Stomach (tissue), 8 donors: ENCODE measurements at regions not wholly inside any gene's neighbourhood (a gene's known extent, or its start where the extent isn't known, plus 50 kb on each side); places are given as distances from the start of the nearest gene placed in this dataset.
"Not testable (repeated sequence)": the region's sequence is repeated elsewhere in the genome, so short reads cannot be mapped to it uniquely, and the experiment has no call there.

ENCODE experiments used
- DNase-seq, 2 donors: peaks; one replicate each; pipeline versions ENCODE4 v3.0.0 to v3.0.0-alpha.2; 2013 to 2019
- H3K27ac ChIP-seq, 5 donors: fragments of 200-600 bp in 4 of 5; sonication (generic) in 4 of 5; one replicate each; pipeline ENCODE4 v1.5.1; 2013 to 2019; ENCODE audit warnings: mild to moderate bottlenecking in 1 of 5, moderate library complexity in 1 of 5
- H3K27me3 ChIP-seq, 3 donors: fragments of 200-600 bp; sonication (generic); one replicate each; pipeline ENCODE4 v1.5.1; 2017 to 2019; ENCODE audit warnings: mixed run types in 1 of 3
- H3K36me3 ChIP-seq, 4 donors: fragments of 200-600 bp; sonication (generic); 1 replicate in 3 of 4; 2 replicates in 1 of 4; pipeline ENCODE4 v1.5.1; 2016 to 2019
- H3K4me1 ChIP-seq, 4 donors: fragments of 200-600 bp; sonication (generic); one replicate each; pipeline ENCODE4 v1.5.1; 2016 to 2019
- H3K4me3 ChIP-seq, 4 donors: fragments of 200-600 bp; sonication (generic) in 3 of 4; one replicate each; pipeline ENCODE4 v1.5.1; 2016 to 2019; ENCODE audit warnings: mild to moderate bottlenecking in 1 of 4
- H3K9me3 ChIP-seq, 4 donors: fragments of 200-600 bp; sonication (generic); one replicate each; pipeline ENCODE4 v1.5.1; 2016 to 2019
- CTCF ChIP-seq, 7 experiments: fragments of 450-650 bp in 4 of 7; fragments of 200-600 bp in 3 of 7; sonication (generic) in 3 of 7; IDR thresholded peaks; one replicate each; pipeline ENCODE4 v1.5.1; 2016 to 2019; ENCODE audit warnings: antibody characterized with exemption in 7 of 7, control low read depth in 2 of 7, mild to moderate bottlenecking in 1 of 7
- EP300 ChIP-seq: sonication (generic); formaldehyde crosslinking; IDR thresholded peaks from one replicate; pipeline ENCODE4 v1.6.1; 2017; ENCODE audit warnings: antibody characterized with exemption
- POLR2A ChIP-seq, 4 donors: fragments of 450-650 bp; IDR thresholded peaks; one replicate each; pipeline ENCODE4 v1.6.1; 2016; ENCODE audit warnings: antibody characterized with exemption in 4 of 4, control low read depth in 2 of 4, mild to moderate bottlenecking in 1 of 4, moderate library complexity in 1 of 4
- POLR2AphosphoS5 ChIP-seq, 3 donors: sonication (generic); formaldehyde crosslinking; IDR thresholded peaks; one replicate each; pipeline ENCODE4 v1.6.1; 2016; ENCODE audit warnings: antibody characterized with exemption in 3 of 3
- WGBS, 5 donors: extraction: QIAGEN DNeasy Blood & Tissue Kit in 3 of 5; methylation state at CpG; one replicate each; pipeline versions ENCODE4 v1.1.5 to v1.1.7; 2013 to 2018; 5-methylcytosine and 5-hydroxymethylcytosine counted together
- intact Hi-C: fragments of 100-400 bp; cut with DNase I; formaldehyde crosslinking; loops from one replicate; pipeline ENCODE4 v1.15.1; 2023; ENCODE audit warnings: low total_unique reads
- donor health status: healthy with polysubstance abuse.
- donor health status: Bipolar disorder and iron deficiency.
- donor health status: healthy.

- WGBS, 5 donors, result 70 to 78% (median 74%) methylated on average over 5 of the region's 5 CpGs
- H3K36me3 ChIP-seq, result no peaks in the 10 kb centered on the region
- no peak for TF ChIP-seq POLR2AphosphoS5 (IDR thresholded peaks at IDR 0.05)
- no peak for TF ChIP-seq POLR2A (IDR thresholded peaks at IDR 0.05)
- no peak for TF ChIP-seq EP300
- no peak for TF ChIP-seq CTCF (IDR thresholded peaks at IDR 0.05)
- no peaks in the 10 kb centered on the region for H3K4me1 ChIP-seq
- no peak for DNase-seq
- intact Hi-C loops, result no loop called here
- no peaks in the 10 kb centered on the region for H3K9me3 ChIP-seq
- H3K4me3 ChIP-seq, result no peak overlapping the region
- H3K27ac ChIP-seq, result no peak overlapping the region
- H3K27me3 ChIP-seq, result no peaks in the 10 kb centered on the region
Observed at GRCh38 chr1:57546549-57547330, 122.9 kb upstream of the DAB1 start.

- TF ChIP-seq EP300 (no peak), CTCF (IDR thresholded peaks at IDR 0.05) (no peak), POLR2AphosphoS5 (IDR thresholded peaks at IDR 0.05) (no peak)
- Histone ChIP-seq H3K4me1 (no peaks in the 10 kb centered on the region), H3K36me3 (no peaks in the 10 kb centered on the region), H3K4me3 (no peak overlapping the region), H3K27ac (no peak overlapping the region), H3K9me3 (no peaks in the 10 kb centered on the region), H3K27me3 (no peaks in the 10 kb centered on the region)
- intact Hi-C loops, result no loop called here
- no peak for DNase-seq
- WGBS, 5 donors, result 21 to 26% (median 25%) methylated on average over 2 of the region's 2 CpGs
Observed at GRCh38 chr1:57544345-57544744, 120.5 kb upstream of the DAB1 start.

- no peaks in the 10 kb centered on the region for H3K27me3 ChIP-seq
- 70 to 85% (median 78%) methylated on average over 5 of the region's 5 CpGs for WGBS, 5 donors
Observed at GRCh38 chr1:57536749-57537423, 113.0 kb upstream of the DAB1 start.

GRCh38 chr1:57532299-57532698 lies 108.4 kb upstream of the DAB1 start:
- no peaks in the 10 kb centered on the region for H3K27me3 ChIP-seq
- no peak overlapping the region for H3K4me3 ChIP-seq
- H3K27ac ChIP-seq, result no peak overlapping the region
- no peaks in the 10 kb centered on the region for H3K36me3 ChIP-seq
- no peak for DNase-seq
- intact Hi-C loops, result no loop called here
- 70 to 86% (median 78%) methylated on average over 1 of the region's 1 CpG for WGBS, 5 donors
- no peaks in the 10 kb centered on the region for H3K4me1 ChIP-seq
- peaks cover 0 to 11% (median 3%) of the 10 kb centered on the region in 4 donors for H3K9me3 ChIP-seq
- no peak for TF ChIP-seq POLR2A (IDR thresholded peaks at IDR 0.05)
- TF ChIP-seq EP300, result no peak
- no peak for TF ChIP-seq POLR2AphosphoS5 (IDR thresholded peaks at IDR 0.05)
- TF ChIP-seq CTCF (IDR thresholded peaks at IDR 0.05), result no peak

More at GRCh38 chr1:57536749-57537423, 113.0 kb upstream of the DAB1 start:
- TF ChIP-seq CTCF (IDR thresholded peaks at IDR 0.05), result no peak
- TF ChIP-seq EP300, result no peak
- TF ChIP-seq POLR2AphosphoS5 (IDR thresholded peaks at IDR 0.05), result no peak
- no peak for TF ChIP-seq POLR2A (IDR thresholded peaks at IDR 0.05)
- Histone ChIP-seq H3K36me3 (no peaks in the 10 kb centered on the region), H3K9me3 (peaks cover 0 to 5% (median 0%) of the 10 kb centered on the region in 4 donors), H3K4me3 (no peak overlapping the region), H3K27ac (no peak overlapping the region), H3K4me1 (no peaks in the 10 kb centered on the region)
- intact Hi-C loops, result no loop called here
- DNase-seq, result no peak

GRCh38 chr1:57530911-57531260 lies 107.0 kb upstream of the DAB1 start:
- 38 to 65% (median 55%) methylated on average over 2 of the region's 2 CpGs for WGBS, 5 donors
- H3K27ac ChIP-seq, intact Hi-C loops, H3K4me1 ChIP-seq, H3K36me3 ChIP-seq, DNase-seq, H3K4me3 ChIP-seq, H3K27me3 ChIP-seq: not testable (repeated sequence)
- H3K9me3 ChIP-seq, result peaks cover 0 to 11% (median 3%) of the 10 kb centered on the region in 4 donors
